H1 (cell line): ENCODE measurements at regions not wholly inside any gene's neighbourhood (a gene's known extent, or its start where the extent isn't known, plus 50 kb on each side); places are given as distances from the start of the nearest gene placed in this dataset.

Experiments used
- CTCF ChIA-PET: fragments of 300-600 bp; sonication (Branson Sonifier 250); formaldehyde crosslinking; loops from one replicate; lab custom pipeline; 2021; ENCODE audit not compliant: partially characterized antibody; lab: Charles Lee
- POLR2A ChIA-PET: fragments of 300-600 bp; sonication (Branson Sonifier 250); formaldehyde crosslinking; loops from one replicate; lab custom pipeline; 2021; ENCODE audit warnings: inconsistent platforms; ENCODE audit not compliant: partially characterized antibody; lab: Charles Lee
- DNase-seq, 2 experiments: peaks; one replicate each; pipeline versions ENCODE4 v3.0.0 to v3.0.0-alpha.2; 2010 to 2022; ENCODE audit warnings: low spot score in 2 of 2, low read depth in 1 of 2, mixed read lengths in 1 of 2
- FAIRE-seq: peaks from 2 replicates; lab custom pipeline; 2011; peaks lifted over from hg19 to GRCh38; lab: Jason Lieb, UNC
- H2AFZ ChIP-seq: 2 replicates; pipeline ENCODE4 v1.8.1; 2012; ENCODE audit warnings: low read length, inconsistent platforms
- H2AK5ac ChIP-seq: 2 replicates; pipeline ENCODE4 v1.6.1; 2013; ENCODE audit warnings: low read depth, low read length
- H2BK120ac ChIP-seq: replicated peaks from 2 replicates; pipeline ENCODE3; 2013; ENCODE audit warnings: low read depth, low read length, inconsistent platforms
- H2BK12ac ChIP-seq: 2 replicates; pipeline ENCODE4 v1.6.1; 2013; ENCODE audit warnings: low read depth, low read length
- H2BK15ac ChIP-seq: 2 replicates; pipeline ENCODE4 v1.6.1; 2013; ENCODE audit warnings: low read length
- H2BK20ac ChIP-seq: 2 replicates; pipeline ENCODE4 v1.6.1; 2013; ENCODE audit warnings: low read length
- H2BK5ac ChIP-seq: 2 replicates; pipeline ENCODE4 v1.6.1; 2013; ENCODE audit warnings: low read depth, low read length
- H3K14ac ChIP-seq: 2 replicates; pipeline ENCODE4 v1.6.1; 2013; ENCODE audit warnings: inconsistent platforms; ENCODE audit not compliant: insufficient read length
- H3K18ac ChIP-seq: 2 replicates; pipeline ENCODE4 v1.6.1; 2013; ENCODE audit warnings: low read length; ENCODE audit errors: extremely low read depth
- H3K23ac ChIP-seq: 2 replicates; pipeline ENCODE4 v1.6.1; 2013; ENCODE audit warnings: inconsistent platforms; ENCODE audit not compliant: insufficient read length
- H3K23me2 ChIP-seq: 2 replicates; pipeline ENCODE4 v1.6.1; 2013; ENCODE audit warnings: low read depth, low read length
- H3K27ac ChIP-seq: 2 replicates; pipeline ENCODE4 v1.6.1; 2011; ENCODE audit warnings: low read depth, low read length, inconsistent platforms
- H3K27me3 ChIP-seq, 4 experiments: replicated peaks in 1 of 4; 1 replicate in 1 of 4; 2 replicates in 3 of 4; pipeline versions ENCODE4 v1.6.1 to v1.8.1; 2011 to 2013; ENCODE audit warnings: low read length in 3 of 4, mild to moderate bottlenecking in 3 of 4, inconsistent platforms in 2 of 4, mixed read lengths in 2 of 4, moderate library complexity in 1 of 4; ENCODE audit not compliant: control insufficient read depth in 3 of 4, insufficient read depth in 3 of 4; ENCODE audit errors: extremely low read depth in 1 of 4
- H3K36me3 ChIP-seq, 4 experiments: 2 replicates each; pipeline versions ENCODE4 v1.6.1 to v1.8.1; 2011 to 2013; ENCODE audit warnings: mild to moderate bottlenecking in 4 of 4, low read length in 3 of 4, moderate library complexity in 2 of 4, control low read depth in 1 of 4, inconsistent platforms in 1 of 4; ENCODE audit not compliant: insufficient read depth in 4 of 4, control insufficient read depth in 2 of 4
- H3K4ac ChIP-seq: replicated peaks from 2 replicates; pipeline ENCODE3; 2013; ENCODE audit warnings: low read length, low read depth, mixed read lengths, inconsistent platforms; ENCODE audit not compliant: insufficient read length
- H3K4me1 ChIP-seq, 4 experiments: replicated peaks in 1 of 4; 1 replicate in 1 of 4; 2 replicates in 3 of 4; pipeline versions ENCODE4 v1.6.1 to v1.8.1; 2011 to 2013; ENCODE audit warnings: low read length in 3 of 4, inconsistent platforms in 2 of 4, mixed read lengths in 1 of 4; ENCODE audit not compliant: insufficient read depth in 4 of 4, control insufficient read depth in 3 of 4
- H3K4me2 ChIP-seq, 2 experiments: 2 replicates each; pipeline versions ENCODE4 v1.6.1 to v1.8.1; 2011 to 2013; ENCODE audit warnings: low read depth in 2 of 2, low read length in 2 of 2, control low read depth in 1 of 2, inconsistent platforms in 1 of 2, mild to moderate bottlenecking in 1 of 2; ENCODE audit not compliant: insufficient read depth in 1 of 2
- H3K4me3 ChIP-seq, 4 experiments: fragments of 200-600, 300-600 bp in 1 of 4; sonication (generic), shearing (Covaris generic), sonication (Bioruptor Twin) in 1 of 4; 2 replicates each; pipeline versions ENCODE4 v1.5.1 to v1.8.1; 2011 to 2016; ENCODE audit warnings: low read length in 4 of 4, low read depth in 3 of 4, control low read depth in 2 of 4, inconsistent platforms in 2 of 4, mild to moderate bottlenecking in 2 of 4, mixed read lengths in 1 of 4, moderate library complexity in 1 of 4; ENCODE audit not compliant: insufficient read depth in 2 of 4; ENCODE audit errors: extremely low read depth in 1 of 4
- H3K56ac ChIP-seq: replicated peaks from 2 replicates; pipeline ENCODE3; 2013; ENCODE audit warnings: low read depth, mild to moderate bottlenecking, mixed read lengths, low read length, inconsistent platforms; ENCODE audit not compliant: insufficient read length
- H3K79me1 ChIP-seq: 2 replicates; pipeline ENCODE4 v1.6.1; 2013; ENCODE audit warnings: low read depth, low read length, control low read depth
- H3K79me2 ChIP-seq, 2 experiments: 2 replicates each; pipeline versions ENCODE4 v1.6.1 to v1.8.1; 2012 to 2013; ENCODE audit warnings: low read length in 2 of 2, mild to moderate bottlenecking in 2 of 2, inconsistent platforms in 1 of 2; ENCODE audit not compliant: insufficient read depth in 2 of 2, control insufficient read depth in 1 of 2
- H3K9ac ChIP-seq, 4 experiments: replicated peaks in 1 of 4; 1 replicate in 1 of 4; 2 replicates in 3 of 4; pipeline versions ENCODE4 v1.6.1 to v1.8.1; 2011 to 2013; ENCODE audit warnings: low read depth in 3 of 4, low read length in 3 of 4, control low read depth in 2 of 4, mild to moderate bottlenecking in 2 of 4, moderate library complexity in 2 of 4, inconsistent platforms in 1 of 4; ENCODE audit errors: extremely low read depth in 1 of 4
- H3K9me3 ChIP-seq, 2 experiments: 2 replicates each; pipeline versions ENCODE4 v1.6.1 to v1.8.1; 2012 to 2013; ENCODE audit warnings: mild to moderate bottlenecking in 2 of 2, moderate library complexity in 2 of 2, control low read depth in 1 of 2, inconsistent platforms in 1 of 2, low read depth in 1 of 2, low read length in 1 of 2, mixed read lengths in 1 of 2; ENCODE audit not compliant: insufficient read depth in 2 of 2
- H4K20me1 ChIP-seq, 2 experiments: replicated peaks in 1 of 2; 2 replicates each; pipeline versions ENCODE3 to v1.8.1; 2011 to 2013; ENCODE audit warnings: inconsistent platforms in 2 of 2, low read length in 2 of 2, mild to moderate bottlenecking in 1 of 2; ENCODE audit not compliant: insufficient read depth in 2 of 2, control insufficient read depth in 1 of 2
- H4K5ac ChIP-seq: 2 replicates; pipeline ENCODE4 v1.6.1; 2013; ENCODE audit warnings: low read length, low read depth, mixed read lengths, inconsistent platforms; ENCODE audit not compliant: insufficient read length
- H4K8ac ChIP-seq: 2 replicates; pipeline ENCODE4 v1.8.0; 2013; ENCODE audit warnings: mild to moderate bottlenecking, moderate library complexity, low read length, inconsistent platforms; ENCODE audit not compliant: insufficient read depth; ENCODE audit errors: extremely low read depth
- H4K91ac ChIP-seq: replicated peaks from 2 replicates; pipeline ENCODE3; 2013; ENCODE audit warnings: low read length, mixed read lengths, inconsistent platforms; ENCODE audit not compliant: insufficient read length
- BRCA1 ChIP-seq: IDR thresholded peaks from 2 replicates; pipeline ENCODE4 v1.6.1; 2012; ENCODE audit warnings: low read depth, low read length, improper control_type of control experiment
- EGR1 ChIP-seq: IDR thresholded peaks from 2 replicates; pipeline ENCODE4 v1.6.1; 2011; ENCODE audit warnings: low read depth, low read length, borderline replicate concordance
- YY1 ChIP-seq: IDR thresholded peaks from 2 replicates; pipeline ENCODE4 v1.6.1; 2011; ENCODE audit warnings: low read depth, mild to moderate bottlenecking, low read length
- WGBS, 2 experiments: shearing (Covaris generic) in 1 of 2; methylation state at CpG; one replicate each; pipeline versions ENCODE4 v1.1.6 to v1.1.7; 2013 to 2015; ENCODE audit warnings: low lambda C conversion rate in 2 of 2, mixed read lengths in 2 of 2, inconsistent platforms in 1 of 2, low coverage in 1 of 2, missing lambda C conversion rate in 1 of 2; ENCODE audit not compliant: insufficient replicate concordance in 2 of 2, insufficient coverage in 1 of 2, insufficient read length in 1 of 2; ENCODE audit errors: extremely low coverage in 1 of 2, missing lambda C conversion rate in 1 of 2; 5-methylcytosine and 5-hydroxymethylcytosine counted together

DNA sequence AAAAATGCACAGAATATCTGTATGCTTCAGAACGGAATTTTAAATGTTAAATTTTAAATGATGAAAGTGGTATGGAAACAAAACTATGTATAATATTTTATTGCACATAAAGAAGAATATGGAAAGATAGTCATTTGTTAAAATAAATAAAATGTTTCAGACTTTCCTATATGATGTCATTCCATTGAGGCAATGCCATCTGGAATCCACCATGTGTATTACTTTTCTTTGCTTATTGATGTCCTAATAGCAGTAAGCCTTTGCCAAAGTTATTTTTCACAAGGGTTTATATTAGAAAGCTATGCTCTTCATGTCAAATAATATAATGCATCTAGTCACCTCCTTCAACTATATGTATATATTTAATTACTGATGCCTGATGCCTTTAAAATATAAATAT, 601.6 kb upstream of the PKDCC start:
- no peak overlapping the region for H2AK5ac ChIP-seq
- no peaks in the 10 kb centered on the region for H3K79me2 ChIP-seq
- H3K27ac ChIP-seq = no peak overlapping the region
- H2AFZ ChIP-seq = no peak overlapping the region
- no peak overlapping the region for H4K5ac ChIP-seq
- no peaks in the 10 kb centered on the region for H3K23me2 ChIP-seq
- TF ChIP-seq BRCA1 (no peak), EGR1 (no peak), YY1 (no peak)
- no peak overlapping the region for H2BK15ac ChIP-seq
- H3K23ac ChIP-seq = no peak overlapping the region
- H3K9ac ChIP-seq = no peak overlapping the region
- no peaks in the 10 kb centered on the region for H4K20me1 ChIP-seq
- ChIA-PET CTCF (no interaction called here), POLR2A (no interaction called here)
- DNase-seq (no peak), FAIRE-seq (no peak)
- H2BK5ac ChIP-seq = no peak overlapping the region
- H3K9me3 ChIP-seq = peaks cover 0 to 1% of the 10 kb centered on the region in 2 experiments; a peak in 1 of 4 replicates
- no peak overlapping the region for H3K4me2 ChIP-seq
- H3K14ac ChIP-seq = no peak overlapping the region
- no peak overlapping the region for H3K4me3 ChIP-seq
- H3K4me1 ChIP-seq = no peaks in the 10 kb centered on the region
- no peak overlapping the region for H2BK120ac ChIP-seq
- H3K56ac ChIP-seq = no peak overlapping the region
- H3K27me3 ChIP-seq = no peaks in the 10 kb centered on the region
- no peak overlapping the region for H3K4ac ChIP-seq
- no peak overlapping the region for H2BK12ac ChIP-seq
- no peak overlapping the region for H3K18ac ChIP-seq
- 100% methylated on average over 1 of the region's 1 CpG; no CpG with 5 or more reads in 1 of the 2 experiments for WGBS, 2 experiments
- no peaks in the 10 kb centered on the region for H3K79me1 ChIP-seq
- no peak overlapping the region for H4K8ac ChIP-seq
- no peak overlapping the region for H2BK20ac ChIP-seq
- no peak overlapping the region for H4K91ac ChIP-seq
- H3K36me3 ChIP-seq = no peaks in the 10 kb centered on the region
